Fibroblast of pulmonary artery (primary cell): ENCODE measurements at regions not wholly inside any gene's neighbourhood (a gene's known extent, or its start where the extent isn't known, plus 50 kb on each side); places are given as distances from the start of the nearest gene placed in this dataset.
"Not testable (repeated sequence)": the region's sequence is repeated elsewhere in the genome, so short reads cannot be mapped to it uniquely, and the experiment has no call there.

Experiments
- DNase-seq: peaks from one replicate; pipeline ENCODE4 v3.0.0-alpha.2; 2010; ENCODE audit warnings: low read depth
- H3K4me3 ChIP-seq: replicated peaks from 2 replicates; pipeline ENCODE4 v1.5.1; 2011; ENCODE audit warnings: low read depth, mild to moderate bottlenecking, control low read depth, low read length, moderate library complexity
- TF ChIP-seq, protein P1 (sequence below): IDR thresholded peaks from 2 replicates; pipeline ENCODE4 v1.5.1; 2011; ENCODE audit warnings: mild to moderate bottlenecking, control low read depth, low read length, inconsistent platforms; ENCODE audit errors: missing control alignments

DNA sequence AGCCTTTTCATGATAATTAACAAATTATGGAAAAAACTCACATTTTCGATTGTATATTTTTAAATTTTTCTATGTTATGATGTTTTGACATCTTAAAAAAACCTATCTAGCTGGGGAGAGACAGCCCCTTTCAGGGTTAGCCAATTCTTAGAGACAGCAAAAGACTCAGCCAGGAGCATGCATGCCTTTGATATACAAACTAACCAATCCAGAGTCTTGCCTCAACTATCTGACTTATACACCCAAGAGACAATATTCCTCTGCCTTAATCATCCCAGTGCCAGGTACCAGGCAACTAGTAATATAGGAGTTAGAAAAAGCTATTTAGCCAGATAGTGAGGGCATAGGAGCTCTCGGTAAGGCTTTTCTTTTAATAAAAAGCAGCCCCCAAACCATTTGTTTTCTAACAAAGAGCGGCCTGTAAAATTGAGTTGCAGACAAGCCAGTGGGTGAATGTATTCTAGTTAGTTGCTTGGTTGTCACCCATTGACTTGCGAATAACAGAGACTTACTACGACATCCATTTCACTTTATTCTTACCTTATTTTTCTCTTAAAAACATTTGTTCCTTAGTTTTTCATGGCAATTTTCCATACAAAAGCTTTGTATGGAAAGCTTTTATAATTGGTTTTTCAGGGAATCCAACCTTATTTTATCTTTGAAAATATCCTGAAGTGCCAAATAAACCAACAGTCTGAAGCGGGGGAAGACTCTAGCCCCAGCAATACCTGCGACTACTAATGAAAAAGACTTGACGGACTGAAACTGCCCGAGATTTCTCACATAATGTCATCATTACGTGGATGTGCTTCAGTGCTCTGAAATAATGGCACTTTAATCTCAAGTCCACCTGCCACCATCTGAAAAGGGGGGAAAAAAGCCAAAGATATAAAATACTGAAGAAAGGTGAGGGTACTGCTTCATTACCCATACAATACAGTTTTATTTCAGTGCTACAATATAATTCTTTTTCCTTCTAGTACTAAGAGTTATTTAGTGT is 64.6 kb upstream of the ATP2C1 start:
- DNase-seq = no peak
- TF ChIP-seq, protein P1, sequence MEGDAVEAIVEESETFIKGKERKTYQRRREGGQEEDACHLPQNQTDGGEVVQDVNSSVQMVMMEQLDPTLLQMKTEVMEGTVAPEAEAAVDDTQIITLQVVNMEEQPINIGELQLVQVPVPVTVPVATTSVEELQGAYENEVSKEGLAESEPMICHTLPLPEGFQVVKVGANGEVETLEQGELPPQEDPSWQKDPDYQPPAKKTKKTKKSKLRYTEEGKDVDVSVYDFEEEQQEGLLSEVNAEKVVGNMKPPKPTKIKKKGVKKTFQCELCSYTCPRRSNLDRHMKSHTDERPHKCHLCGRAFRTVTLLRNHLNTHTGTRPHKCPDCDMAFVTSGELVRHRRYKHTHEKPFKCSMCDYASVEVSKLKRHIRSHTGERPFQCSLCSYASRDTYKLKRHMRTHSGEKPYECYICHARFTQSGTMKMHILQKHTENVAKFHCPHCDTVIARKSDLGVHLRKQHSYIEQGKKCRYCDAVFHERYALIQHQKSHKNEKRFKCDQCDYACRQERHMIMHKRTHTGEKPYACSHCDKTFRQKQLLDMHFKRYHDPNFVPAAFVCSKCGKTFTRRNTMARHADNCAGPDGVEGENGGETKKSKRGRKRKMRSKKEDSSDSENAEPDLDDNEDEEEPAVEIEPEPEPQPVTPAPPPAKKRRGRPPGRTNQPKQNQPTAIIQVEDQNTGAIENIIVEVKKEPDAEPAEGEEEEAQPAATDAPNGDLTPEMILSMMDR = no peak
- no peak overlapping the region for H3K4me3 ChIP-seq

DNA sequence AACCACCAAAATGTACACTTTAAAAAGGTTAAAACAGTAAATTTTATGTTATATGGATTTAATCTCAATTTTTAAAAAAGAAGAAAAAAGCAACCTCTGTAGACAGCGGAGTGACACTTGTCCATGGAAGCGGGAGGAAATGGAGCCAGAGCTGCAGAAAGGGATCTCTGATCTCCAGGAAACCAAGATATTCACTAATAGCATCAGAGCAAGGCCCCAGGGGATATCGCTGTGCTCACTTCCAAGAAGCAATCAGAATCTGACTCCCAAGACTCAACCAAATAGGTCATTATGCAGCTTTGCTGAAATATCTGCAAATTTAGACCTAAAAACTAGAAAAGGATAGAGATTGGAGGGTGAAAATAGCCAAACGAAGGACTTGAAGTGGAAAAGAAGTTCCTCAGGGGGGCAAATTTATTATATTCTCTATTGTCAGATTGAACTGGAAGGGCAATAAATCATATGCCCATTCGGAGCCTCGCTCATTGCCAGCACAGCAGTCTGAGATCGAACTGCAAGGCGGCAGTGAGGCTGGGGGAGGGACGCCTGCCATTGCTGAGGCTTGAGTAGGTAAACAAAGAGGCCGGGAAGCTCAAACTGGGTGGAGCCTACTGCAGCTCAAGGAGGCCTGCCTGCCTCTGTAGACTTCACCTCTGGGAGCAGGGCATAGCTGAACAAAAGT is 62.0 kb upstream of the ATP2C1 start:
- DNase-seq = no peak
- H3K4me3 ChIP-seq = no peak overlapping the region
- TF ChIP-seq, protein P1 = no peak

DNA sequence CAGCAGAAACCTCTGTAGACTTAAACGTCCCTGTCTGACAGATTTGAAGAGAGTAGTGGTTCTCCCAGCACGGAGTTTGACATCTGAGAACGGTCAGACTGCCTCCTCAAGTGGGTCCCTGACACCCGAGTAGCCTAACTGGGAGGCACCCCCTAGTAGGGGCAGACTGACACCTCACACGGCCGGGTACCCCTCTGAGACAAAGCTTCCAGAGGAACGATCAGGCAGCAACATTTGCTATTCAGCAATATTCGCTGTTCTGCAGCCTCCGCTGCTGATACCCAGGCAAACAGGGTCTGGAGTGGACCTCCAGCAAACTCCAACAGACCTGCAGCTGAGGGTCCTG is 61.5 kb upstream of the ATP2C1 start:
- not testable (repeated sequence) for DNase-seq, H3K4me3 ChIP-seq

DNA sequence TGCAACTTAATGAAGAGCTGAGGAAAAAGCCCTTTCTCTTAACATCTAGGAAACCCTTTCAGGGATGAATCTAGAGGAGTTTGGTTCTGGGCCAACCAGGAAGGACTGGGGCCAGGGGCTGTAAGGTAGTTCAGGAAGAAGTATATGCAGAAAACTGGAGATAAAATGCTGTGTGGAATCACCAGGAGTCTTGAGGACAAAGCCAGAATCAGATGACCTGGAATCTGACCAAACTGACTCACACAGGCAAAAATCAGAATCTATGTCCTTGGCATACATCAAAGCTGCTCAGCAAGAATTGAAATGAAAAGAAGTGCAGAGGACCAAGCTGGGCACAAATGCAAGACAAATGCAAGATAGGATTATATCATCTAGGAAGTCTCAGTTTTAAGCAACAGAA is 59.4 kb upstream of the ATP2C1 start:
- TF ChIP-seq, protein P1 = no peak
- no peak overlapping the region for H3K4me3 ChIP-seq
- DNase-seq = peak; percentile 49

DNA sequence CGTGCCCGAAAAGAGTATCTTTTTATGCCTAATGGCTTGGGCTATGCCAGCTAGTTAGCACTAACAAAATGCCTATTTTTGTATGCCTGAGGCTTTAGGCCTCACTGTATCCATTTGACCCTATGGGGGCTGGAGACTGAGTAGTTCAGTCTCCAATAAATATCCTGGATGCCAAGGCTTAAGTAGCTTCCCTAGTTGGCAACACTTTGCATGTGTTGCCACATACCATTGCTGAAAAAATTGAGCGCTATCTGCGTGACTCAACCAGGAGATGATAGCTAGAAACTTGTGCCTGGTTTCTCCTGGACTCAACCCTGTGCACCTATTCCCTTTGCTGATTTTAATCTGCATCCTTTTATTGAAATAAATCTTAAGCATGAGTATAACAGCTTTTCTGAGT is 58.4 kb upstream of the ATP2C1 start:
- TF ChIP-seq, protein P1 = no peak
- peak; percentile 53 for DNase-seq
- H3K4me3 ChIP-seq = no peak overlapping the region

DNA sequence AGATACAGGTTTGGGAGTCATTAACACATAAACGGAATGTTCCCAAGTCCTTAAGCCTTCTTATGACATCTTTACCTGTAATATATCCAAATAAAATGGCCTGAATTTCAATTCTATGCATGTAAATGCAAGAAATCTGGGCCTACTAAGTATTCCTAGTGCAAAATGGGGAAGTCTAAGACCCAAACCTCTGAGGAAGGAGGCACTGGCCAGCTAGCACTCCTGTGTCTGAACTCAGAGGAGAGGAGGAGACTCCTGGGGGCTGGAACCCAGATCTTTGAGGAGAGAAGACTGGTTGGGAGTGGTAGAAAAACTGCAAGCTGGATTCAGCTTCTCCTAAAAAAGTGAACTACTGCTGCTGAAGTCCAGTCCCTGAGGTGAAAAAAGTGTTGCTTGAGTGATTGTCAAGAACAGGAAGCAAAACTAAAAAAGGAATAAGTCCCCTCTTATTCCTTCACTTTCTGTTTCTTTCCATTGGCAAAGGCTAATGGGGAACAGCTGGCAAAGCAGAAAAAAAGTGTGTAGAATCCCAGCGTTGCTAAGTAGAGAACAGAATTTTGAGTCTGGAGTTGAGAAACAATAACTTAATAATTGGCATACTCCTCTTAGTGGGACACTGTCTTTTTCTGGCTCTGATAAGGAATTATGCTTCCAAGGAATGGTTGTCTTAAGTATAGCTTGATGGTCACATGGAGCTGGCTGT is 54.8 kb upstream of the ATP2C1 start:
- H3K4me3 ChIP-seq = no peak overlapping the region
- TF ChIP-seq, protein P1 = no peak
- DNase-seq = no peak

DNA sequence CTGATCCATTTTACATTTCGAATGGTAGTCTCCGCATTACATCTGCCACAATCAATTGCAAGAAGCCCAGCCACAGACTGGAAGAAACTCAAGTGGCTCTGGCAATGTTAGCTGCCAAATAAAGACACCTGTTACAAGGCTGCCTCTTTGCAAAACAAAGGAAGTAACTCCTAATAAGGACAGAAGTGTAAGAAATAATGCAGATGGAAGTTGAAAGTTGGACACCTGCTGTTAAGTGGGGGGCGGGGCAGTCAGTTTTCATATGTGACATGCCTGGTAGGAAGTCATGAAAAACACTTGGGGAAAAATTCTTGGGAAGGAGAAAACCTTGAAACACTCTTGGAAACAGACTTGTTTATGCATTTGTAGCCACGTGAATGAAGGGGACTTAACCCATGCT is 54.1 kb upstream of the ATP2C1 start:
- TF ChIP-seq, protein P1 = no peak
- H3K4me3 ChIP-seq = no peak overlapping the region
- DNase-seq = no peak
